GM12878 (cell line): ENCODE measurements at regions not wholly inside any gene's neighbourhood (a gene's known extent, or its start where the extent isn't known, plus 50 kb on each side); places are given as distances from the start of the nearest gene placed in this dataset.

Experiments
- ATAC-seq: fragments of 200-7000 bp; cut with Tn5 transposase; 3 replicates; pipeline ENCODE4 v1.9.1; 2020; ENCODE audit warnings: mild to moderate bottlenecking, moderate library complexity
- BruUV-seq: library from RNA; stranded (reverse); fragments of 400-500 nt; replicated peaks from 2 replicates; lab custom pipeline; 2021; lab: Mats Ljungman, UMichigan
- CTCF ChIA-PET: fragments of 300-600 bp; sonication (Branson Sonifier 250); formaldehyde crosslinking; extraction: SDS; loops from one replicate; lab custom pipeline; 2021; ENCODE audit warnings: inconsistent platforms; lab: Yijun Ruan, JAX
- POLR2A ChIA-PET: fragments of 350-600 bp; formaldehyde crosslinking; extraction: SDS; loops from one replicate; lab custom pipeline; 2021; ENCODE audit warnings: inconsistent platforms; lab: Charles Lee
- RAD21 ChIA-PET: fragments of 300-600 bp; sonication (Branson Sonifier 250); formaldehyde crosslinking; loops from one replicate; lab custom pipeline; 2023; ENCODE audit warnings: antibody characterized with exemption; ENCODE audit not compliant: unreplicated experiment; lab: Charles Lee
- SMC1A ChIA-PET: fragments of 300-600 bp; sonication (Branson Sonifier 250); formaldehyde crosslinking; loops from one replicate; lab custom pipeline; 2023; ENCODE audit not compliant: unreplicated experiment, uncharacterized antibody; lab: Charles Lee
- DNase-seq: peaks from one replicate; pipeline ENCODE4 v3.0.0-alpha.2; 2011; ENCODE audit warnings: low read depth, low spot score
- FAIRE-seq: peaks from 3 replicates; lab custom pipeline; 2011; peaks lifted over from hg19 to GRCh38; lab: Jason Lieb, UNC
- H2AFZ ChIP-seq: 2 replicates; pipeline ENCODE4 v1.6.0; 2011; ENCODE audit warnings: low read depth, low read length, control low read depth; ENCODE audit not compliant: control insufficient read depth
- H3K27ac ChIP-seq: 2 replicates; pipeline ENCODE4 v1.5.1; 2011; ENCODE audit warnings: control low read depth; ENCODE audit not compliant: control insufficient read depth, insufficient read depth
- H3K27me3 ChIP-seq, 2 experiments: replicated peaks in 1 of 2; 2 replicates each; pipeline versions ENCODE4 v1.6.0 to v1.6.1; 2011; ENCODE audit warnings: low read length in 1 of 2; ENCODE audit not compliant: control insufficient read depth in 2 of 2, insufficient read depth in 2 of 2
- H3K36me3 ChIP-seq, 2 experiments: 2 replicates each; pipeline ENCODE4 v1.5.1; 2011; ENCODE audit warnings: low read length in 1 of 2; ENCODE audit not compliant: control insufficient read depth in 2 of 2, insufficient read depth in 2 of 2
- H3K4me1 ChIP-seq: 2 replicates; pipeline ENCODE4 v1.6.1; 2011; ENCODE audit warnings: mild to moderate bottlenecking, low read length, moderate library complexity, mixed read lengths; ENCODE audit not compliant: control insufficient read depth, insufficient read depth
- H3K4me2 ChIP-seq: 2 replicates; pipeline ENCODE4 v1.6.0; 2011; ENCODE audit warnings: control low read depth; ENCODE audit not compliant: control insufficient read depth, insufficient read depth
- H3K4me3 ChIP-seq: fragments of 200-600 bp; sonication (generic); 2 replicates; pipeline ENCODE4 v1.5.1; 2016
- H3K79me2 ChIP-seq: 2 replicates; pipeline ENCODE4 v1.6.0; 2011; ENCODE audit warnings: low read length; ENCODE audit not compliant: control insufficient read depth, insufficient read depth
- H3K9ac ChIP-seq: 2 replicates; pipeline ENCODE4 v1.8.0; 2011; ENCODE audit warnings: low read length, control low read depth, mixed read lengths; ENCODE audit not compliant: control insufficient read depth, insufficient read depth
- H3K9me3 ChIP-seq: replicated peaks from 3 replicates; pipeline ENCODE4 v1.5.1; 2011; ENCODE audit warnings: mild to moderate bottlenecking, low read length; ENCODE audit not compliant: control insufficient read depth, insufficient read depth
- H4K20me1 ChIP-seq: 2 replicates; pipeline ENCODE4 v1.6.0; 2011; ENCODE audit not compliant: control insufficient read depth, insufficient read depth
- ASH2L ChIP-seq: fragments of 300-600, 200-600 bp; sonication (generic); IDR thresholded peaks from 2 replicates; pipeline ENCODE4 v1.6.1; 2017; ENCODE audit warnings: low read depth, mild to moderate bottlenecking, borderline replicate concordance
- HDAC2 ChIP-seq: fragments of 200-600 bp; sonication (generic); IDR thresholded peaks from 2 replicates; pipeline ENCODE4 v1.6.1; 2017
- MTA3 ChIP-seq: IDR thresholded peaks from 2 replicates; pipeline ENCODE4 v1.6.1; 2012; ENCODE audit warnings: low read length, inconsistent platforms, borderline replicate concordance
- NFYA ChIP-seq: IDR thresholded peaks from 2 replicates; pipeline ENCODE4 v1.6.1; 2011; ENCODE audit warnings: low read depth, mild to moderate bottlenecking, low read length, improper control_type of control experiment, borderline replicate concordance
- RAD21 ChIP-seq: IDR thresholded peaks from 2 replicates; pipeline ENCODE4 v1.6.1; 2011; ENCODE audit warnings: mild to moderate bottlenecking, low read depth, low read length, moderate library complexity; ENCODE audit not compliant: insufficient read depth
- SMARCA5 ChIP-seq: fragments of 450-650 bp; IDR thresholded peaks from 2 replicates; pipeline ENCODE4 v1.6.1; 2017; ENCODE audit warnings: mild to moderate bottlenecking
- STAT3 ChIP-seq: IDR thresholded peaks from 2 replicates; pipeline ENCODE4 v1.6.1; 2011; ENCODE audit warnings: low read depth, low read length, improper control_type of control experiment
- ZBED1 ChIP-seq: IDR thresholded peaks from 2 replicates; pipeline ENCODE4 v1.6.1; 2016; ENCODE audit warnings: borderline replicate concordance
- WGBS: methylation state at CpG from one replicate; pipeline ENCODE4 v1.1.6; 2016; ENCODE audit warnings: low lambda C conversion rate; ENCODE audit not compliant: insufficient replicate concordance, insufficient coverage; ENCODE audit errors: missing lambda C conversion rate; 5-methylcytosine and 5-hydroxymethylcytosine counted together
- in situ Hi-C: fragments of 300-500 bp; cut with MboI; formaldehyde crosslinking; loops from 9 replicates; pipeline ENCODE4 v1.14.3; 2018; ENCODE audit warnings: mixed read lengths
- intact Hi-C: fragments of 100-400 bp; cut with micrococcal nuclease; formaldehyde crosslinking; loops from one replicate; pipeline ENCODE4 v1.14.2; 2022; ENCODE audit not compliant: unreplicated experiment
- TF ChIP-seq, protein P1 (sequence below): IDR thresholded peaks from 2 replicates; pipeline ENCODE4 v1.6.1; 2011; ENCODE audit warnings: mild to moderate bottlenecking, low read depth, low read length, moderate library complexity; ENCODE audit not compliant: insufficient replicate concordance

DNA sequence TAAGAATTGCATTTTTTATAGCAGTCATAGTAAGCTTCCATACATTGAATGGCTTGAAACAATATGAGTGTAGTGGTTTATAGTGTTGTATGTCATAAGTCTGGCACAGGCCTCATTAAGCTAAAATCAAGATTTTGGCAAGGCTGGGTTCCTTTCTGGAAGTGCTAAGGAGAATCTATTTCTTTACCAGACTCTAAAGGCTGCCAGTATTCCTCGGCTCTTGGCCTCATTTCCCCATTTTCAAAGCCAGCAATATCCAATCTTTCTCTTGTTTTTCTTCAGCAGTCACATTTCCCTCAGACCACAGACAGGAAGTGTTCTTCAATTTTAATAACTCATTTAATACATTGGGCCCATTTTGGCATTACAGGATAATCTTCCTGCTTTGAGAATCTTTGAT is 1155.5 kb upstream of the PABPC4L start:
- H3K4me3 ChIP-seq = no peak overlapping the region
- intact Hi-C loops = no loop called here
- H3K36me3 ChIP-seq = no peaks in the 10 kb centered on the region
- in situ Hi-C loops = no loop called here
- no peaks in the 10 kb centered on the region for H4K20me1 ChIP-seq
- no peak overlapping the region for H3K9ac ChIP-seq
- ChIA-PET SMC1A (no interaction called here), CTCF (interaction anchor here (0.6 to 1.6 kb wide), 2 partner anchors 10 to 41 kb away, joined by 3 read pairs; no protein-coding TSS in a partner anchor), POLR2A (no interaction called here), RAD21 (no interaction called here)
- 0% methylated on average over 1 of the region's 1 CpG for WGBS
- TF ChIP-seq STAT3 = no peak
- no peak for TF ChIP-seq NFYA
- TF ChIP-seq, protein P1, sequence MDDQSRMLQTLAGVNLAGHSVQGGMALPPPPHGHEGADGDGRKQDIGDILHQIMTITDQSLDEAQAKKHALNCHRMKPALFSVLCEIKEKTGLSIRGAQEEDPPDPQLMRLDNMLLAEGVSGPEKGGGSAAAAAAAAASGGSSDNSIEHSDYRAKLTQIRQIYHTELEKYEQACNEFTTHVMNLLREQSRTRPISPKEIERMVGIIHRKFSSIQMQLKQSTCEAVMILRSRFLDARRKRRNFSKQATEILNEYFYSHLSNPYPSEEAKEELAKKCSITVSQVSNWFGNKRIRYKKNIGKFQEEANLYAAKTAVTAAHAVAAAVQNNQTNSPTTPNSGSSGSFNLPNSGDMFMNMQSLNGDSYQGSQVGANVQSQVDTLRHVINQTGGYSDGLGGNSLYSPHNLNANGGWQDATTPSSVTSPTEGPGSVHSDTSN = no peak
- no peak for TF ChIP-seq HDAC2
- no peak for TF ChIP-seq RAD21
- TF ChIP-seq SMARCA5 = no peak
- TF ChIP-seq MTA3 = no peak
- no peak for TF ChIP-seq ZBED1
- DNase-seq = no peak
- H3K4me1 ChIP-seq = no peaks in the 10 kb centered on the region
- ATAC-seq = no peak
- BruUV-seq = no TSS peak
- H3K4me2 ChIP-seq = no peak overlapping the region
- FAIRE-seq = no peak
- H3K79me2 ChIP-seq = no peaks in the 10 kb centered on the region
- H3K27me3 ChIP-seq = no peaks in the 10 kb centered on the region
- H3K27ac ChIP-seq = no peak overlapping the region
- H3K9me3 ChIP-seq = no peaks in the 10 kb centered on the region
- H2AFZ ChIP-seq = no peak overlapping the region

DNA sequence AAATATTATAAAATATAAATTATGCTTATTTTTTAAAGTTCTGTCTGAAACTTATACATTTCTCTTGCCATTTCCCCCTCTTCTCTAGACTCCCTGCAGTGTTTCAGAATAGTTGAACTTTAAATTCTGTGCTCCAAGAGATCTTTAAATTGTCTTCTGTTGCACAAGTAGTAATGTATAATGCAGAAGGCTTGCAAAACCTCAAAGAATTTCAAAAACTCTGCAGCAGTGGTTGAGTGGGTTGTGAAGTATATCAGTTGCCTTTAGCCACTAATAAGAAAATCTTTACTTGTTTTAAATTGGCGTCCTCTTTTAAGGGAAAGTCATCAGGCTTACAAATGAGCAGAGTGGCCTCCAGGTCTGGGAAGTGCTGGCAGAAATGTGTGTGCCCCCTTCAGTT is 1153.3 kb upstream of the PABPC4L start:
- Histone ChIP-seq H3K4me3 (no peak overlapping the region), H3K9ac (no peak overlapping the region), H3K27ac (no peak overlapping the region), H2AFZ (no peak overlapping the region), H3K4me1 (no peaks in the 10 kb centered on the region), H4K20me1 (no peaks in the 10 kb centered on the region), H3K27me3 (no peaks in the 10 kb centered on the region), H3K9me3 (no peaks in the 10 kb centered on the region), H3K4me2 (no peak overlapping the region), H3K79me2 (no peaks in the 10 kb centered on the region), H3K36me3 (no peaks in the 10 kb centered on the region)
- RAD21 ChIA-PET = no interaction called here
- in situ Hi-C loops (no loop called here), intact Hi-C loops (no loop called here)
- no peak for TF ChIP-seq ASH2L
- CTCF ChIA-PET = no interaction called here
- no peak for FAIRE-seq
- SMC1A ChIA-PET = no interaction called here
- no peak for DNase-seq
- WGBS = 0% methylated on average over 1 of the region's 1 CpG
- ATAC-seq = no peak
- POLR2A ChIA-PET = no interaction called here
- no TSS peak for BruUV-seq
